Inflammatory macrophage treated with lipopolysaccharide for 4 hours (primary cell): ENCODE measurements at regions not wholly inside any gene's neighbourhood (a gene's known extent, or its start where the extent isn't known, plus 50 kb on each side); places are given as distances from the start of the nearest gene placed in this dataset.

Experiments used
- DNase-seq: peaks from one replicate; pipeline ENCODE4 v3.0.0-alpha.2; 2020

DNA sequence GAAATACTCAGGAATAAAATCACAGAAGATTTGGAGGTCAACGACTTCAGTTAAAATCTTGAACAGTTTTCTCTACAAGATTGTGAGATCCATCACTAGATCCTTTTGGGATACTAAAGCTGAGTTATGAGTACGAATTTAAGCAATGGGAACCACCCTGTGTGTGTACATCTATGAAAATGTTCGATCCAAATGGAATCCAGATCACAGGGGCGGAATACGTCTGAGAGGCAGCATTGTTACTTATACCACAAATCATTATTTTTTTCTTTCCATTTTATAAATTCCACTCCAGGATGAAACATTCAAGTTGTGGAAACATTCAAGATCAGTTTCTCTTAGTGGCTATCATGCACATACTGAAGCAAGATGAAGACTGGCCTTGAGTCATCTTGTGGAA lies 239.3 kb upstream of the PAPPA start:
- no peak for DNase-seq

DNA sequence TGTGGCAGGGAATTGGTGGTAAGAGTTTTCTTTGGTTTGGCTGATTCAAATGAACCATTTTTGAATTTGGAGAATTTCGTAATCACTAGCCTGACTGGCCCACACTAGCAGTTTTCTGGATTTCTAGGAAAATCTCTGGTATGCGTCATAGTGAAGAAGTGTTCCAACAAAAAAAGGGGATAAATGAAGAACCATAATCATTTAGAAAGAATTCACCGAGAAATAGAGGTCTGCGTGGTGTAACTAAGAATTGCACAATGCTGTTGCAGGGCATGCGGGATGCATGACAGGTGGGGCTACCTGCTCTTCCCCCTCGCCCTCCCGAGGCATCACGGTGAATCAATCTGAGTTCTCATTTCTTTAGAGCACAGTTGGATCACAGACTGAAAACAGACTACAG lies 232.3 kb upstream of the PAPPA start:
- no peak for DNase-seq

DNA sequence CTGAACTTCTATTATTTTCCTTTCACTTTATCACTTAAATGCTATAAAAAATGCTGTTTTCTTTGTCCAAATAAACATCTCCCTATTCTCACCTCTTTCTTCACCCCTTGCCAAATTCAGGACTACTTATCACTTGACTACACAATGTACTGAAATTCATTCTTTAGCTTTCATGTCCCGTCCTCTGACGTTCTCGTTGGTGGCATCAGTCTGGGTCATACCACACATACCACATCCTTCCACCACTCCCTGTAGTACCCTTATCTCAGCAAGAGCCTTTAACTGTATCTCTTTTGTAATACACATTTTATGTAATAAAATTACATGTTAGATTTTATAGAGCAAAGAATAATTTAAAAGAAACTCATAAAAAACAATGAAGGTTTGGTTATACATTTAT lies 231.1 kb upstream of the PAPPA start:
- DNase-seq: no peak

GRCh38 chr9:115923410-115923809 lies 230.2 kb upstream of the PAPPA start:
- DNase-seq: no peak

- DNase-seq: no peak
These were observed 229.5 kb upstream of the PAPPA start for GRCh38 chr9:115923903-115924668.

DNA sequence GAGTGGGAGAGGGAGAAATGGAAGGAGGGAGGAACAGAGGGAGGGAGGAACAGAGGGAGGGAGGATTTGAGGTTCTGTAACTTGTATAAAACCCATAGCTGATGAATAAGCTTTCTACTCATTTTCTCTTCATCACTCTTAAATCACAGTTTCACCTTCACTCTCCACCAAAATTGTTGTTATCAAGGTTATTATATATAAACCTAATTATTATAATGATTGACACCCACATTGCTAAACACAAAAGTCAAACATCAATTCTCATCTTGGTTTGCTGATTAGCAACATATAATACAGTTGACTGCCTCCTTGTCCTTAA lies 229.0 kb upstream of the PAPPA start:
- no peak for DNase-seq

DNA sequence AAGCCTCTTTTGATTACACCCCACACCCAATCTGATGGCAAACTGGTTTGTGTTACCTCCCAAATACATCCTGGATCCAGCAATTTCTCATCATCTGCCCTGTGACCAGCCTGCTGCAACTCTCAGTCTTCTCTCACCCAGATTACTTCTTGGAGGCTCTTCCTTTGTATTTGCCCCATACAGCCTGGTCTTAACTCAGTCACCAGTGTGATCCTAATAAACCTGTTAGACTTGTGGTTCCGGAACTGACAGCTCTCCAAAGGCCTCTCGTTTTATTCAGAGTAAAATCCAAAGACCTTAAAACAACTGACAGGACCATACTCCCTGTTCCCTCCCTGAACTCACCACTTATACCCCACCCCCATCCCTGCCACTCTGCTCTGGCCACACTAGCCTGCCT lies 228.2 kb upstream of the PAPPA start:
- DNase-seq: no peak

- no peak for DNase-seq
These were observed 223.1 kb upstream of the PAPPA start for GRCh38 chr9:115930472-115930871.

DNA sequence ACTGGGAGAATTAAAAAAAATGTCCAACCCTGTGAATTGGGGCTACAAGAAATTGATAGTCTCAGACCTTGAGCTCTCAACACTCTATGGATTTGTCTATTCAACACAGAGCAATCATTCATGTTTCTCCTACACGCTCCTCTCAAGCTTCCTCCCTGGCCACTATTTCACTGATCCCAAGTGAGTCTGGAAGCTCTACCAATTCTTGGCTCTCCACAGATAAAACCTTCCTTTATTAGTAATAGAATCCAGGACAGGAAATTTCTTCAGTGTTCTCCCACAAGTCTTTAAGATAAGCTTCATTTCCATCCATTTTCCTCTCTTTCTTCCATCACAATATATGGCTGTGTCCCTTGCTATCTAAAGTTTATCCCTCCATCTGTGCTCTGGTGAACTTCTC lies 215.1 kb upstream of the PAPPA start:
- no peak for DNase-seq

DNA sequence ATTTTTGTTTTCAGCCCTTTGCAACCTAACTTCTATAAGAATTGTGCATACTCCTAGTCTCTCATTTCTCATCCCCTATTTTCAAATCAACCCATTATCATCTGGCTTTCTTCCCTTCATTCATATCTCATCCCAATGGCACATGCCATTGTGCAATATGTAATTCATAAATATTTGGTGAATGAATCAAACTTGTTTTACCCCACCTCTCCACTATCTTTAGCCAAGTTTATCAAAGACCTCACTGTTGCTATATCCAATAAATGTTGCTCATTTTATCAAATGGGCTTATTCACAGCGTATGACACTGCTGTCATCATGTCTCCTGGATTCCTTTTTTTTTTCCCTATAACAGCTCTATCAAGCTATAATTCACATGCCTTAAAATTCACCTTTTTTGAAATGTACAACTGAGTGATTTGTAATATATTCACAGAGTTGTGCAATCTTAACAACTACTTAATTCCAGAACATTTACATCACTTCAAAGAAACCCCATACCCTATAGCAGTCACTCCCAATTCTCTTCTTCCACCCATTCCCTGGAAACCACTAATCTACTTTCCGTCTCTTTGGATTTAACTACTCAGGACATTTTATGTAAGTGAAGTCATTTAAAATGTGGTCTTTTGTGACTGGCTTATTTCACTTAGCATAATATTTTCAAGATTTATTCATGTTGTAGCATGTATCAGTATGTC lies 214.4 kb upstream of the PAPPA start:
- DNase-seq: no peak

DNA sequence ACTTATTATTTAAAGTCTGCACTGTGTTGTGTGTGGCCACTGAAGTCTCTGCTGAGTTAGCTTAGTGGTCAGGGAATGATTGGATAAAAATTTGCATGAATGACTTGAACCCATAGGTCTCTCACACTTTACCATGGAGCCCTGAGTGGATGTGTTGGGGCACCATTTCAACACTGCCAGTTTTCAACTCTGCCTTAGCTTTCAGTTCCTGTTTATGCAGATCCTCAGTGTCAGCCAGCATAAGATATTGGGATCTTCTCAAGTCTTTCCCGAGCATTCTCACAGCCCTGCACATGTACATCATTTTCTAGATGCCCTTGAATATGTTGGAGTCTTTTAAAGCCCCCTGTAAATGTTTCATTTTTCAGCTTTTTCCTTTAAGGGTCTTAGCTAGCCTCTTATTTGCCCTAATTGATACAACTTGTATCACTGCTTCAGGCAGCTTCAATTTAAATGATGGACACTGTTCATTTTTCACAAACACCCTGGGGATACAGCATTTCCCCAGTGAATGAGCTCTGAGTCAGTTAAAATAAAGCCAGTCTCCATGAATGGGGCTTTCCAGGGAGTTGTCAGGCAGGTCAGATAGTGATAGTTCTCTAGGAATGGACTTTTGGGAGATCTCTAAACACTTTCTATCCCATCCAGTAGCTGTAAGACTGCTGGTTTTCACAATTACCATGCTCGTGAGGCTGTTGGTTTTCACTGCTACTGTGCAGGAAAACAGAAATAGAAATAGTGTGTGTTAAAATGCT lies 211.9 kb upstream of the PAPPA start:
- no peak for DNase-seq

DNA sequence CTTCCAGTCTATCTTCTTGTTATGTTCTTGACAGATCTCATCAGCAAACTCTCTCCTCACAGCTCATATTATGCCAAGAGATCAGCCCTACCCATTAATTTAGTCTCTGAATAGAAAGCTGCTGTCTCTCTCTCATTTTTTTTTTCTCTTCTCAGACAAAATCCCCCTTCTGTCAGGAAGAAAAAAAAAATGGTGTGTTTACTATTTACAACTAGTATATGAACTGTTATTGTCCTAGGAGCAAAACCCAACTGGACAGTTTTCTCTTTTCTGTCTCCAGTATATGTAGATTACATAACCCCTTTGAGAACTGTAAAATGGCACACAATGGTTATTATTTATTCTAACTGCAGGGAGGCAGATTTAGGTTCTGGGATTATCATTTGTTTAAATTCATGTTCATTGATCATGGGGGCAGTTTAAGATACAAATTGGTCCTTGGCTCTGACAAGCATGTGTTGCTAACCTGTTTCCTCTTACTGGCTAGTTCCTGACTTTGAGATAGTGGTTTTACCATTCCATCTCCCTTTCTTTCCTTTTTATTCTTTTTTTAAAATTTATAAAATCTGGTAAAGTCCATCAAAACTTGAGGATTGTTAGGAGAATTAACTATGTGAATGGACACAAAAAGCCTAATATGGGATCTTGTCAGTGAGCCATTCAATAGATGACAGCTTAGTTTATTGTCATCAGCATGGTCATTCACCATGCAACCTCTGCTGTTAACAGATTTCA lies 210.0 kb upstream of the PAPPA start:
- DNase-seq: no peak

GRCh38 chr9:115944166-115944948 lies 209.2 kb upstream of the PAPPA start:
- DNase-seq: no peak

DNA sequence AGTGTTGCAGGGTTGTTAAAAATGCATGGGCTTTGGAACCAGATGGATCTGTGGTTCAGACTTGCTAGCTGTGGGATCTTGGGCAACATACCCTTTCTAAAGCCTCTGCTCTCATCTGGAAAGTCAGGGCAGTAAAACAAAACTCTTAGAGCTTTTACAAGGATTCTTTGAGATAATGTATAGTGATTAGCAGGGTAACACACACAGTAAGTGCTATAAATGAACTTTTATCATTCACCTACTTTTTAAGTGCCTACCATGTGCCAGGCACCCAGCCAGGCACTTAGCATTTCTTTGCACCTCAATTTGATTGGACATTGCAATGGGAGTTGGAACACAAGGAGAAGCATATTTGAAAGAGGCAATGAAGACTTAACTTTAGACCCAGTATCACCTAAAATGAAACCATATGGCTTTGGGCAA lies 208.6 kb upstream of the PAPPA start:
- DNase-seq: no peak

DNA sequence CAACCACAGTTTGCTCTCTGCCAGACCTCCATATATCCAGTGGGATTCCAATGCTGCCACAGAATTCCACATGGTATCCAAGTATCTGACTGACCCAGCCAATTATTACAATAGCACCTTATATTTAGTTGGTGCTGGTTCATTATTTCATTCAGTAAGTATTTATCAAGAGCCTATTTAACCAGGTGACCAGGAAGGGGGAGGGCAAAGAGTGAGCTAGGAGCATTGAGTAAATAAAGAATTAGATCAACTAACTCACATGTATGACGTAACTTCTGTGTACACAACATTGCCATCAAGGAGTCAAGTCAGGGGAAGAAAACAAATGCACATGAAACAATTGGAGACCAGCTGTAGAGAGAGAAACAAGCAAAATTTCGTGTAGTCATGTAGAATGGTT lies 207.1 kb upstream of the PAPPA start:
- no peak for DNase-seq

DNA sequence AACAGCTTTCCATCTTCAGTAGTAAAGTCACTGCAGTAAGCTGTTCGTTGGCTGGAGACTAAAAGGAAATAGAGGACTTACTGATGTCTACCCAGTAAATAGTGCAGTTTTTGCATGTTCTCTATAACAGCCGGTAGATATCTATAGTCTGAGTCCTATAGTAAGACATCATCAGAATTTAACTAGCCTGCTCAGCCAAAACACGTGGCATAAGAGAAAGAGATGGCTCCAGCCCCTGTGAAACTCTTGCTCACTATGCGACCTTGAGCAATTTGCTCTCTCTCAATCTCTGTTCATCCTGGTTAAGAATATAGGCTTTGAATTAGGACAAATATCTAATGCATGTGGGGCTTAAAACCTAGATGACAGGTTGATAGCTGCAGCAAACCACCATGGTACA lies 201.6 kb upstream of the PAPPA start:
- no peak for DNase-seq

DNA sequence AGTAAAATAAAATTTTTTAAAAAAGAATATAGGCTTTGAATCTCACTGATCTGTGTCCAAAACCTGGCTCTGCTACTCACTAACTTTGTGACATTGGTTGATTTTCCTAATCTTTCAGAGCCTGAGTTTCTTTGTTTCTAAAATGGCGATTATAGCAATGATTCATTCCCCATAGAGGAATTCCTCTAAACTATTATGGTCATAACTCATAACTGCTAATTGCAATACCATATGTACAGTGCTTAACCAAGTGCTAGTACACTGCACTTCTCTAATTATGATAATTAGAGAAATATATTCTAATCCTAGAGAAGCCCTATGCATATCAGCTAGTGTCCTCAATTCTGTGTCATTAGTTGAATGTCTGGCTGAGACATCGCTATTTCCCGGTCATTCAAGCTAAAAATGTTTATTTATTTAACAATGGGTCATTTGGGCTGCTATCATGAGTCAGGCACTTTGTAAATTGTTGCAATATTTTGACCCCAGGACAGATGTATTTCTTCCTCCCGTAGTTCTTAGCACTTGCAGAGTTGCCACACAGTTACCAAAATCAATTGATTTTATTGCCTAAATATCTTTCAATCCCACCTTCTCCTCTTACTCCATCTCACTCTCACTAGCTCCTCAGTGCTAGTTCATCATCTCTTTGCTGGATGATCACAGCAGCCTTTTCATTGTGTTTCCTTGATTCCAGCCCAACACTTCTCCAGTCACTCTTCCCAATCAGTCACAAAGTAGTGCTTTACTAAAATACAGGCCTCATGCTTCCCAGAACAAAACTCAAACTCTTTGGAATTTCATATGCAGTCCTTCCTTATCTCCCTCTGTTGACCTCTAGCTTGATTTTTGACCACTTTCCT lies 200.9 kb upstream of the PAPPA start:
- DNase-seq: no peak

DNA sequence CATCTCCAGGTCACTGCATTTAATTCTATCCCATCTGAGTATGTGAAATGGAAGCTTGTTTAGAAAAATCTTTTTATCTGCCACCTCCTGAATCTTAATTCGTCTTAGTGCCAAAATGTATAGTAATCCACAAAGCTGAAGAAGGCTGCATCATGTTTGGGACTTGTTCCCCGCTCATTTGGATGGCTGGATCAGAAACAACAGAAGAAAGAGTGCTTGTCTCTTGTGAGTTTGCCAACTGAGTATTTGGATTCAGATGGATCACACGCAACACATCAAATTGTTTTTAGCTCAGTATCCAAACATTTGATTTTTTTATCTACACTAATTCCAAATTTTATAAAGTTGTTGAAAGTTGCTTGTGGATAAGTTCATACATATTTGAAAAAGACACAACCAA lies 197.2 kb upstream of the PAPPA start:
- no peak for DNase-seq

DNA sequence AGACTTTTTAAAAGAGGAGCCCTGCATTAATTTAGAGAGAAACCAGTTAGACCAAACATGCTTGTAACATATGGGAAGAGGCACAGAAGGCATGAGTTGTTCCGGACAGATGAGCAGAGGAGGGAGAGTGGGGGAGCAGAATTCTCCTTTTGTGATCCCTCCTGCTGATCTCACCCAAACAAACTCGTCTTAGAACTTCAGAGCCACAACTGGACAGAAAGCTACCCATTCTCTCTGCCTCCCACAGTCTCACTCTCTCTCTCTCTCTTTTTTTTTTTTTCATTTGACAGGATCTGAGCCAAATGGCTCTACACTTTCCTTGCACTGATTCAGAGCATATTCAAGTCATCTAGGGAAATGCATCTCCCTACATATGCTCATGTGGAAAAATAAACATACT lies 196.0 kb upstream of the PAPPA start:
- DNase-seq: no peak

DNA sequence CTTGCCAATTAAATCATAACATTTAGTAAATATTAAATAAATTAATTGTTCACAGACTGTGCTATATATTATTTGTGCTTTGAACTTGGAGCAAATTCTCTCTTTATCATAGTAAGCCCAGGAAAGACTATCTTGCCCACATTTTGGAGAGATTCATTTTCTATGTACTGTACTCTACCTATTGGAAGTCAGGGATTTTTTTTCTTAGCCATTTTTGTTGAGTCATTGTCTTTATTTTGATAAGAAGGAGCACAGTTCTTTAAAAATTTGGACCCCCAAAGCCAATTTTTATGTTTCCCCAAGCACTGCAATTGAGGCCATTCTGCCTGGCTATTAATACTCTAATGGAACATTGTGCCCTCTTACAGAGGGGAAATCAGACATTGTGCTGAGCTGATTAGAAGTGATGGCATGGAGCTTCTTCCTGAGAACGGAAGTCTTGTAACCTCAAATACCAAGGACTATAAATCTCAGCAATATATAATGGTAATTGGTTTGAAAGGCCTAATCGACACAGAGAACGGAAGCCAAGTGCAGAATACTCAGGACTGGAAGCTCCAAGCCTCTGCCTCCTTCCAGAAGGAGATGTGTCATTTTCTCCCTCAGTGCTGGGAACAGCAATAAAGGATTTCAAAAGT lies 188.8 kb upstream of the PAPPA start:
- DNase-seq: no peak

DNA sequence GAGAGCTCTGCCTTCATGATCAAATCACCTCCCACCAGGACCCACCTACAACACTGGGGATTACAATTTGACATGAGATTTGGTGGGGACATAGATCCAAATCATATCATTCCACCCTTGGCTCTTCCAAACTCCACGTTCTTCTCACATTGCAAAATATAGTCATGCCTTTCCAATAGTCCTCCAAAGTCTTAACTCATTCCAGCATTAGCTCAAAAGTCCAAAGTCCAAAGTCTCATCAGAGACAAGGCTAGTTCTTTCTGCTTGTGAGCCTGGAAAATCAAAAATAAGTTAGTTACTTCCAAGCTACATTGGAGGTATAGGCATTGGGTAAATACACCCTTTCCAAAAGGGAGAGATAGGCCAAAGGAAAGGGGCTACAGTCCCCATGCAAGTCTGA lies 186.9 kb upstream of the PAPPA start:
- DNase-seq: no peak
